Keratinocyte (primary cell): ENCODE measurements at regions not wholly inside any gene's neighbourhood (a gene's known extent, or its start where the extent isn't known, plus 50 kb on each side); places are given as distances from the start of the nearest gene placed in this dataset.

Experiments
- DNase-seq: peaks from one replicate; pipeline ENCODE4 v3.0.0-alpha.2; 2011; ENCODE audit warnings: low read depth, missing footprints, low spot score
- FAIRE-seq: peaks from 2 replicates; lab custom pipeline; 2011; peaks lifted over from hg19 to GRCh38; lab: Jason Lieb, UNC
- H2AFZ ChIP-seq: 2 replicates; pipeline ENCODE4 v1.6.0; 2012; ENCODE audit warnings: low read length, control low read depth, inconsistent platforms; ENCODE audit not compliant: control insufficient read depth
- H3K27ac ChIP-seq: 2 replicates; pipeline ENCODE4 v1.5.1; 2011; ENCODE audit warnings: low read length; ENCODE audit not compliant: control insufficient read depth, insufficient read depth
- H3K27me3 ChIP-seq: 3 replicates; pipeline ENCODE4 v1.6.0; 2011; ENCODE audit warnings: low read length; ENCODE audit not compliant: control insufficient read depth, insufficient read depth; ENCODE audit errors: extremely low read depth
- H3K36me3 ChIP-seq, 2 experiments: 2 replicates in 1 of 2; 3 replicates in 1 of 2; pipeline ENCODE4 v1.5.1; 2011; ENCODE audit warnings: low read length in 2 of 2, mild to moderate bottlenecking in 1 of 2; ENCODE audit not compliant: control insufficient read depth in 2 of 2, insufficient read depth in 2 of 2; ENCODE audit errors: extremely low read depth in 1 of 2
- H3K4me1 ChIP-seq: 3 replicates; pipeline ENCODE4 v1.5.1; 2011; ENCODE audit warnings: low read length; ENCODE audit not compliant: control insufficient read depth, insufficient read depth; ENCODE audit errors: extremely low read depth
- H3K4me2 ChIP-seq: 3 replicates; pipeline ENCODE4 v1.6.0; 2011; ENCODE audit warnings: low read depth, low read length; ENCODE audit not compliant: control insufficient read depth, insufficient read depth; ENCODE audit errors: extremely low read depth
- H3K4me3 ChIP-seq, 3 experiments: fragments of 200-600 bp in 1 of 3; sonication (generic) in 1 of 3; 2 replicates in 2 of 3; 3 replicates in 1 of 3; pipeline ENCODE4 v1.5.1; 2011 to 2016; ENCODE audit warnings: low read length in 3 of 3, mild to moderate bottlenecking in 3 of 3, control low read depth in 2 of 3, inconsistent platforms in 1 of 3, low read depth in 1 of 3, mixed read lengths in 1 of 3, mixed run types in 1 of 3, moderate library complexity in 1 of 3; ENCODE audit not compliant: control insufficient read depth in 2 of 3, insufficient read depth in 2 of 3; ENCODE audit errors: extremely low read depth in 1 of 3
- H3K79me2 ChIP-seq: 2 replicates; pipeline ENCODE4 v1.6.0; 2012; ENCODE audit warnings: low read length; ENCODE audit not compliant: control insufficient read depth, insufficient read depth
- H3K9ac ChIP-seq: 3 replicates; pipeline ENCODE4 v1.6.0; 2011; ENCODE audit warnings: low read length; ENCODE audit not compliant: control insufficient read depth, insufficient read depth; ENCODE audit errors: extremely low read depth
- H3K9me1 ChIP-seq: 3 replicates; pipeline ENCODE4 v1.6.0; 2011; ENCODE audit warnings: low read length; ENCODE audit not compliant: control insufficient read depth, insufficient read depth; ENCODE audit errors: extremely low read depth
- H3K9me3 ChIP-seq: 2 replicates; pipeline ENCODE4 v1.5.1; 2012; ENCODE audit warnings: low read depth, low read length; ENCODE audit not compliant: control insufficient read depth
- H4K20me1 ChIP-seq: 3 replicates; pipeline ENCODE4 v1.6.0; 2011; ENCODE audit warnings: low read length; ENCODE audit not compliant: control insufficient read depth, insufficient read depth; ENCODE audit errors: extremely low read depth
- EZH2 ChIP-seq: IDR thresholded peaks from one replicate; pipeline ENCODE4 v1.6.1; 2012; ENCODE audit warnings: inconsistent platforms, mild to moderate bottlenecking, low read length, moderate library complexity
- dilution Hi-C: fragments of 300-500 bp; cut with MboI; formaldehyde crosslinking; loops from one replicate; pipeline ENCODE4 v1.7.0; 2020; ENCODE audit warnings: low sequenced_read_pairs; ENCODE audit not compliant: extremely low pct_ligation_motif_present
- TF ChIP-seq, protein P1 (sequence below), 3 experiments: IDR thresholded peaks in 1 of 3; conservative IDR thresholded peaks in 1 of 3; optimal IDR thresholded peaks in 1 of 3; 2 replicates in 2 of 3; 3 replicates in 1 of 3; pipeline versions ENCODE3 to v1.5.1; 2011; ENCODE audit warnings: low read length in 3 of 3, mild to moderate bottlenecking in 3 of 3, moderate library complexity in 2 of 3, control low read depth in 1 of 3, inconsistent platforms in 1 of 3; ENCODE audit not compliant: insufficient read depth in 2 of 3; ENCODE audit errors: extremely low read depth in 1 of 3

DNA sequence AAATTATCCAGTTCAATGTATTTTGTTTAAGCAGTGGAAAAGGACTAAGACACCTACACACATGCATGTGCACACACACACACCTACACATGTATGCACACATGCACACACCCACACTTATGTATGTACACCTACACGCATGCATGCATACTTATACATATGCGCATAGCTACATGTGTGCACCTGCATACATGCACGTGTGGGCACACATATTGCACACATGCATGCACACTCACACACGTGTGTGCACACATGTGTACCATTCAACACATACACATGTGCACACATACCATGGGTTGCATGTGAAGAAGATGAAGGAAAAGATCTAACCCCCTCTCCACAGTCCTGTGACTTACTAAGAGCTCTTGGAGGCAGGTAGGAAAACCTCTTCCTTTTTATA is 122.0 kb upstream of the MAFB start:
- Histone ChIP-seq H3K9me1 (no peaks in the 10 kb centered on the region), H3K4me2 (no peak overlapping the region), H3K9me3 (no peaks in the 10 kb centered on the region), H3K27ac (no peak overlapping the region), H3K9ac (no peak overlapping the region), H3K27me3 (peaks cover 27% of the 10 kb centered on the region), H3K79me2 (no peaks in the 10 kb centered on the region), H2AFZ (no peak overlapping the region), H3K4me3 (no peak overlapping the region), H3K4me1 (no peaks in the 10 kb centered on the region), H3K36me3 (no peaks in the 10 kb centered on the region), H4K20me1 (no peaks in the 10 kb centered on the region)
- no peak for FAIRE-seq
- TF ChIP-seq, protein P1, sequence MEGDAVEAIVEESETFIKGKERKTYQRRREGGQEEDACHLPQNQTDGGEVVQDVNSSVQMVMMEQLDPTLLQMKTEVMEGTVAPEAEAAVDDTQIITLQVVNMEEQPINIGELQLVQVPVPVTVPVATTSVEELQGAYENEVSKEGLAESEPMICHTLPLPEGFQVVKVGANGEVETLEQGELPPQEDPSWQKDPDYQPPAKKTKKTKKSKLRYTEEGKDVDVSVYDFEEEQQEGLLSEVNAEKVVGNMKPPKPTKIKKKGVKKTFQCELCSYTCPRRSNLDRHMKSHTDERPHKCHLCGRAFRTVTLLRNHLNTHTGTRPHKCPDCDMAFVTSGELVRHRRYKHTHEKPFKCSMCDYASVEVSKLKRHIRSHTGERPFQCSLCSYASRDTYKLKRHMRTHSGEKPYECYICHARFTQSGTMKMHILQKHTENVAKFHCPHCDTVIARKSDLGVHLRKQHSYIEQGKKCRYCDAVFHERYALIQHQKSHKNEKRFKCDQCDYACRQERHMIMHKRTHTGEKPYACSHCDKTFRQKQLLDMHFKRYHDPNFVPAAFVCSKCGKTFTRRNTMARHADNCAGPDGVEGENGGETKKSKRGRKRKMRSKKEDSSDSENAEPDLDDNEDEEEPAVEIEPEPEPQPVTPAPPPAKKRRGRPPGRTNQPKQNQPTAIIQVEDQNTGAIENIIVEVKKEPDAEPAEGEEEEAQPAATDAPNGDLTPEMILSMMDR (optimal IDR thresholded peaks at IDR 0.05 in 1 of 3, IDR thresholded peaks at IDR 0.05 in 1 of 3, conservative IDR thresholded peaks at IDR 0.05 in 1 of 3; ENCODE audit: extremely low read depth in 1 of 3, insufficient read depth in 2 of 3, low read length in 3 of 3), result no peak
- no peak for TF ChIP-seq EZH2
- no peak for DNase-seq
- dilution Hi-C loops, result no loop called here

DNA sequence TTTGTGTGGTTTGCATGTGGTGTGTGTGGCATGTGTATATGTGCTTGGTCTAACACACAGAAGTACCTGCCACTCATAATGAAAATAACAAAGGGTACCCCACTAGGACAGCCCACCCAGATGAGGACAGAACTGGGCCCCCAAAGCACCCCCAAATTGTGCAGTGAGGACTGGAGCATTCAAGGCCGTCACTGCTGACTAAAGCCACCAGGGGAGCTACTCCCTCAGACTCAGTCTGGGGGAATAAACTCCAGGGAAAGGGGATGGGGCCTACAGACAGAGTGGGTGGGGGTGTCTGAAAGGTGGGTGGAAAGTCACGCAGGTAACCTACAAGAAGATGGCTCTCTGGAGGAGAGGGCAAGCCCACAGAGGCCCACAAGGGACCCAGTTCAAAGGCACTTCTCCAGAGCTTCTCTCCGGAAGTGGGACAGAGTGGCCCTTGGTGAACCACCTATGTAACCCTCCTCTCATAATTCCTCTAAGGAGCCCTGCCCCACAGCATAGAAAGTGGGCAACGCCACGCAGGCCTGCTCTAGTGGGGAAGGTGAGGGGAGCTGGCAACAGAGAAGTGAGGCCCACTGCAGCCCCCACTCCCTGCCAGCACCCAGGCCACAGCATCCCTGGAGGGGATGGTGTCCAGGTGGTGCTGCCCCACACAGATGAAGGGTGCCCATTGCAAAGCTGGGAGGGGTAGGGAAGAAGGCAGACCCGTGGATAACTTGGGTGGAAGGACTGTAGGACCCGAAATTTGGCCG is 122.8 kb upstream of the MAFB start:
- FAIRE-seq (no peak), DNase-seq (no peak)
- Histone ChIP-seq H3K9me3 (no peaks in the 10 kb centered on the region), H3K9me1 (no peaks in the 10 kb centered on the region), H3K9ac (no peak overlapping the region), H3K36me3 (no peaks in the 10 kb centered on the region), H2AFZ (no peak overlapping the region), H3K4me1 (no peaks in the 10 kb centered on the region), H3K79me2 (no peaks in the 10 kb centered on the region), H3K27ac (no peak overlapping the region), H3K4me3 (no peak overlapping the region), H3K4me2 (no peak overlapping the region), H3K27me3 (peaks cover 24% of the 10 kb centered on the region), H4K20me1 (no peaks in the 10 kb centered on the region)
- no peak for TF ChIP-seq EZH2
- TF ChIP-seq, protein P1 (optimal IDR thresholded peaks at IDR 0.05 in 1 of 3, IDR thresholded peaks at IDR 0.05 in 1 of 3, conservative IDR thresholded peaks at IDR 0.05 in 1 of 3; ENCODE audit: extremely low read depth in 1 of 3, insufficient read depth in 2 of 3, low read length in 3 of 3), result peak in 1 of 3 experiments; percentile 31
- dilution Hi-C loops, result no loop called here
